GM19239 (cell line): ENCODE measurements at regions not wholly inside any gene's neighbourhood (a gene's known extent, or its start where the extent isn't known, plus 50 kb on each side); places are given as distances from the start of the nearest gene placed in this dataset.

ENCODE experiments used
- DNase-seq: peaks from one replicate; pipeline ENCODE4 v3.0.0; 2011; ENCODE audit warnings: low spot score; ENCODE audit not compliant: insufficient read length
- FAIRE-seq: peaks from 2 replicates; lab custom pipeline; 2011; peaks lifted over from hg19 to GRCh38; lab: Jason Lieb, UNC

GRCh38 chr3:22990291-22991200, 212.6 kb upstream of the UBE2E2 start:
- FAIRE-seq: no peak
- no peak for DNase-seq

- DNase-seq (no peak), FAIRE-seq (no peak)
Measured at GRCh38 chr3:22994781-22995180, 208.3 kb upstream of the UBE2E2 start.

GRCh38 chr3:22996920-22997571, 206.1 kb upstream of the UBE2E2 start:
- no peak for FAIRE-seq
- DNase-seq: no peak

GRCh38 chr3:23000371-23000770, 202.8 kb upstream of the UBE2E2 start:
- FAIRE-seq: no peak

GRCh38 chr3:23002151-23002550, 201.0 kb upstream of the UBE2E2 start:
- no peak for DNase-seq
- no peak for FAIRE-seq

More at GRCh38 chr3:23000371-23000770, 202.8 kb upstream of the UBE2E2 start:
- DNase-seq: no peak

GRCh38 chr3:23002836-23003732, 200.0 kb upstream of the UBE2E2 start:
- DNase-seq (no peak), FAIRE-seq (no peak)

GRCh38 chr3:23003733-23004046, 199.4 kb upstream of the UBE2E2 start:
- DNase-seq: no peak
- no peak for FAIRE-seq

GRCh38 chr3:23004971-23005370, 198.2 kb upstream of the UBE2E2 start:
- no peak for DNase-seq
- FAIRE-seq: no peak

GRCh38 chr3:23017801-23018200, 185.3 kb upstream of the UBE2E2 start:
- DNase-seq: no peak
- no peak for FAIRE-seq

GRCh38 chr3:23019596-23020300, 183.4 kb upstream of the UBE2E2 start:
- no peak for FAIRE-seq
- no peak for DNase-seq

GRCh38 chr3:23028294-23028693, 174.8 kb upstream of the UBE2E2 start:
- FAIRE-seq (no peak), DNase-seq (no peak)

GRCh38 chr3:23029001-23029400, 174.1 kb upstream of the UBE2E2 start:
- FAIRE-seq: no peak
- DNase-seq: no peak

- no peak for FAIRE-seq
Measured at GRCh38 chr3:23035927-23036640, 167.0 kb upstream of the UBE2E2 start.

GRCh38 chr3:23036728-23037127, 166.4 kb upstream of the UBE2E2 start:
- no peak for DNase-seq

More at GRCh38 chr3:23035927-23036640, 167.0 kb upstream of the UBE2E2 start:
- no peak for DNase-seq

GRCh38 chr3:23038471-23038870, 164.7 kb upstream of the UBE2E2 start:
- no peak for DNase-seq
- no peak for FAIRE-seq

More at GRCh38 chr3:23036728-23037127, 166.4 kb upstream of the UBE2E2 start:
- no peak for FAIRE-seq

- FAIRE-seq: no peak
- no peak for DNase-seq
Measured at GRCh38 chr3:23041918-23042696, 161.0 kb upstream of the UBE2E2 start.

GRCh38 chr3:23044463-23044862, 158.7 kb upstream of the UBE2E2 start:
- DNase-seq (no peak), FAIRE-seq (no peak)

- DNase-seq: no peak
- no peak for FAIRE-seq
Measured at GRCh38 chr3:23046536-23046935, 156.6 kb upstream of the UBE2E2 start.
